NCI-H1105 treated with DMSO at 0.1 percent for 48 hours (cell line): ENCODE measurements at regions not wholly inside any gene's neighbourhood (a gene's known extent, or its start where the extent isn't known, plus 50 kb on each side); places are given as distances from the start of the nearest gene placed in this dataset.

Experiments used
- DNase-seq: peaks from one replicate; lab custom pipeline; 2025; lab: John Stamatoyannopoulos, UW

DNA sequence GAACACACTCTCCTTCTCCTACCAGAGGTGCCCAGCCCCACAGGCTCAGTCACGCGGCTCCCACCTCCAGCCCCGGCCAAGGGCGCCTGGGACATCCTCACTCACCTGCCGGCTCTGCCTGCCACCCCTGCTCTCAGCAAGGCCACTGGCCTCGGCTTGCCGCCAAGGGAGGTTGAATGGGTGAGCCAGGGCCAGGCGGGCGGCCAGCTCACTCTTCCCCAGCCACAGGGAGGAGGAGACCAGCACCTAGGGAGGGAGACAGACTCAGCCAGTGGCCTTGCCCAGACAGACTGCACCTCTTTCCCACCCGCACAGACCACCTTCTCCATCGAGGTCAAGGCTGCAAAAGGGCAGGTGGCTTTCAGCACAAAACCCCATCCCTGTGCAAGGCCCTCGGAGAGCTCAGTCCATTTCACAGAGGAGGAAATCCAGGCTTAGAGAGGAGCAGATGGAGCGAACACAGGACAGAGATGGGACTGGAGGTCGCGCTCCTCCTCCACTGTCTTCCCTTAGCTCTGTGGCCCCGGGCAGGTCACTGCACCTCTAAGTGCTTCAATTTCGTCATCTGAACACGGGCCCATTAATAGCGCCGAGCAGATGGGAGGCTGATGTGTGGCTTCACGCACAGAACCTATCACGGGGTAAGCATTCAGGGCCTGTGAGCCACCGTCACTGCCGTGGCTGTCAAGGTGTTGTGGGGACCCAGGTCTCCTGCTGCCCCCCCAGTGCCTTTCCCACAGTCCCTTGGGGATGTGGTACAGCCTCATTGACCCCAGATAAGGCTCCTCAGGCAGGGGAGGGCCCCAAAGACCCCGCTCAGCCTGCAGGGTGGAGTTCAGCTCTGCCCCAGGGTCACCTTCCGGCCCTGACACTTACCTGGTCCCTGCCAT, 56.1 kb downstream of the RMI2 start:
- DNase-seq: peak; percentile 15

GRCh38 chr16:11402051-11402744, 56.9 kb downstream of the RMI2 start:
- DNase-seq: no peak

DNA sequence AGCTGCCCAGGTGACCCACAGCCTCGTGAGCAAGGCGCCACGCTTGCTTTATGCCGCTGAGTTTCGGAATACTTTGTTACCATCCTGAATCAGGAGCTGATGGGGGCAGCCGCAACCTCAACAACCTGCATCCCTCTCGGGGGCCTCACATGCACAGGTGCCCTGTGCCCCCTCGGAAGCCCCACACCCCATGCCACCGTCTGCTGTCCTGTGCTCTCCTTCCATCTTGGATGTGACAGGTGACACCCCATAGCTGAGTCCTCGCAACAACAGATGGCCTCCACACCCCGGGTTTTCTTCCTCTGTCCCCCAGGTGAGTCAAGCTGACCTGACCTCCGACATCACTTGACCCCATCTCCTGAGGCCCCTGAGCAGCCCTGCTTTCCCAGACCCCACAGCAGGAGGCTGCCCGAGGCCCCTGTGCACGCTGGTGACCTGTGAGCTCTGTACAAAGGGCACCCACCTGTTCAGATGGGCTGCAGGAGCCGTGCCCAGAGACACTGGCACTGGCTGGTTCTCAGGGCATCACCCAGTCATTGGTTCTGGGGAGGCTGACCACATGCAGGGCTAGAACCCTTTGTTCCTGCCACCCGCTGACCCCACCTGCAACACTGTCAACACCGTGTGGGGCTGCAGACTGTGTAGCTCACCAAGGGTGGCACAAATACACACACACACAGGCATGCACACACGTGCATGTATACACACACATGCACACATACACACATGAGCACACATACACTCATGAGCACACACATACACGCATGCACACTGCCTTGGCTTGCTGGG, 57.7 kb downstream of the RMI2 start:
- DNase-seq: no peak

DNA sequence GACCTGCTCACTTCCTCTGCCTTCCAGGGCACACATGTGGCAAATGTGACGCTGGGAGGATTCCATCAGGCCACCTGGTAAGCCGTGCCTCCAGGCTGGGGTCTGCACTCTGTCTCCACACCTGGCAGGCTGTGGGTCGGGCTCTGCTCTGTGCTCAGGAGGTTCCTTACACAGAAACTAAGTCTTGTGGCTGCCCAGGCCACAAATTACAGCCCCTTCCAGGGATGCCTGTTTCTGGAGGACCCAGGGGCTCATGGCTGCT, 58.2 kb downstream of the RMI2 start:
- no peak for DNase-seq

DNA sequence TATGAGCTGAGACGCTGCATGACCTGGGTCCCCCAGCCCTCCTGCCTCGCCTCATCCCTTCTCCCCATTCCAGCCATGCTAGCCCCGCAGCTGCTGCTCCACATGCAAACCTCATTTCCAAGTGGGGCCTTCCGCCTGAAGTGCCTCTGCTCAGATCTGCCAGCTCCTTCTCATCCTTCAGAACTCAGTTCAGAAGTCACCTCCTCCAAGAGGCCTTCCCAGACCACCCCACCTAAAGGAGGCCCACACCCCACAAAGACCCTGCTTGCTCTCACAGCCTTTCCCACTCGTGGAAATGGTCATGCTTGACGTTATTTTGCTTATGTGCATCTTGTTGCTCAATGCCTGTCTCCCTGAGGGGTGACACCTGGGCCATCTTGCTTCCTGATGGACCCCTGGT, 58.7 kb downstream of the RMI2 start:
- DNase-seq: no peak

GRCh38 chr16:11404603-11405002, 59.3 kb downstream of the RMI2 start:
- no peak for DNase-seq

GRCh38 chr16:11405331-11406176, 60.3 kb downstream of the RMI2 start:
- DNase-seq: no peak

- DNase-seq: no peak
Measured at GRCh38 chr16:11406177-11406560, 60.9 kb downstream of the RMI2 start.

GRCh38 chr16:11407047-11407982, 62.1 kb downstream of the RMI2 start:
- DNase-seq: peak; percentile 39

GRCh38 chr16:11408216-11408615, 63.0 kb downstream of the RMI2 start:
- DNase-seq: no peak

DNA sequence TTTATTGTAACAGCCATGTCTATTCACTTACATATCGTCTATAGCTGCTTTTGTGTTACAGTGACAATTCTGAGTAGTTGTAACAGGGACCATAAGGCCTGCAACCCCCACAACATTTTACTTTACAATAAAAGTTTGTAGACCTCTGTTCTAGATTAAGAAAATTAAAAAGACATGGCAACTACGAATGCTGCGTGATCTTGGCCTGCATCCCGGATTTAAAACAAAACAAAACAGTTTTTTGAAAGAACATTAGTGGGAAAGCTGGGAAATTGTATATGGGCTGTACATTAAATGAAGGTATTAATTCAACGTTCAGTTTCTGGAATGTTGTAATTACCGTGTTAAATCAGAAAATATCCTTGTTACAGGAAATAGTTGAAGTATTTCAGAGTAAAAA, 64.1 kb downstream of the RMI2 start:
- no peak for DNase-seq

- no peak for DNase-seq
Measured at GRCh38 chr16:11410376-11411058, 65.3 kb downstream of the RMI2 start.

DNA sequence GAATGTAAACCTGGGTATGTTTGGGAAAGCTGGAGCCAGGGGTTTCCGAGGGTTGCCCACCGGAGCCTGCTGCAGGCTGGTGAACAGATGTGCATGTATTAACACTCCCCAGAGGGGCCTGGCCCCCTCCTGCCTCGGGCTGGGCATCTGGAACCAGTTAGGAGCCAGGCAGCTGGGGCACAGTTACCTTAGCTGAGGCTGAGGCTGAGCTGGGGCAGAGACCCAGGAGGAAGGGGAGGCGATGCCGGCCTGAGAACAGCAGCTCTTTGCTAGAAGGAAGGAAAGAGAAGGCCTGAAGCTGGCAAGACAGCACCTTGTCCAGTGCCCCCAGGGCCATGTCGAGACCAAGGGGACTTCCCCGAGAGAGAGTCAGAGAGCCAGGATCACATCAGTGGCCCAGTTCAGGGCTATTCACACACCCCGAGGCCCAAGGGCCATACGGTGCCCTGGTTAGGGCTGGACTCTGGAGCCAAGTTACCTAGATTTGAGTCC, 65.8 kb downstream of the RMI2 start:
- DNase-seq: no peak

GRCh38 chr16:11412175-11412904, 67.1 kb downstream of the RMI2 start:
- DNase-seq: no peak

DNA sequence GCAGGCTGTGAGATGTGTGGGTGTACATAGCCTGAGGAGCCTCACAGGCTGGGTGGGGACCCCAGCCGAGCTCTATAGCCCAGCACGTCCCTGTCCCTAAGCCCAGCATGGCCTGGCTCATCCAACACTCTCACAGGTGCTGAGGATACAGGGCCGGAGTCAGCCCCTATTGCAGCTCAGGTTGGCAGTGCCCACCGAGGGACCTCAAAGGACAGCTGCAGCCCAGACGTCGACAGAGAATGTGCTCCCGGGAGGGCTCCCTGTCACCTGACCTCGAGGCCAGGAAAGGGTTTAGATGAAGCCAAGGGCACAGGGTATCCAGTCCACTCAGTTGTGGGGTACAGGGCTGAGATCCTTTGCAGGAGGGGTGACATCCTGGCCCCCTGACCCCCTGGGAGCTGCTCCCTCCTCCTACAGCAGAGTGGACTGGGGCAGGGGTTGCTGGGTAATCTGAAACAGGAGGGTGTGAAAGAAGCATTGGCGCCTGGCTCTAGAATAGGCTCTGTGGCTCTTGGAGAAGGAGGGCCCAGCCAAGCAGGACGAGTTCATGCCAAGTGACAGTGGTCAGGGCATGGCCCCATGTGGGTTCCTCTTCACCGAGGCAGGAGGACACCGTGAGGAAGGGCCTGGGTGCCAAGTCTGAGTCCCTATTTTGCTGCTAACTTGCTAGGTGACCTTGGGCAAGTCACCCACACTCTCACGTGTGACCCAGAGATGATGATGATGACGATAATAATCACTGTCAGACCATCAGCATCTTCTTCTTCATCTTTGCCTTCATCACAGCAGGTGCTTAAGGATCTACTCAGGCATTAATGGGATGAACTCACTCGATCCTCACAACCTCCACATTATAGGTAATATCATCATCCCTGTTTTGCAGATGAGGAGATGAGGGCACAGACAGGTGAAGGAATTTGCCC, 68.0 kb downstream of the RMI2 start:
- DNase-seq: no peak

GRCh38 chr16:11413907-11414595, 68.8 kb downstream of the RMI2 start:
- no peak for DNase-seq
